Astrocyte of the cerebellum (primary cell): ENCODE measurements at regions not wholly inside any gene's neighbourhood (a gene's known extent, or its start where the extent isn't known, plus 50 kb on each side); places are given as distances from the start of the nearest gene placed in this dataset.

Source experiments
- DNase-seq: peaks from one replicate; pipeline ENCODE4 v3.0.0-alpha.2; 2011; ENCODE audit warnings: low read depth
- H3K4me3 ChIP-seq: 2 replicates; pipeline ENCODE4 v1.5.1; 2011; ENCODE audit warnings: mild to moderate bottlenecking, low read depth, low read length, moderate library complexity
- in situ Hi-C: cut with HindIII; loops from 2 replicates; pipeline ENCODE4 v1.10.0; 2017; ENCODE audit warnings: low sequenced_read_pairs
- TF ChIP-seq, protein P1 (sequence below): IDR thresholded peaks from 2 replicates; pipeline ENCODE4 v1.5.1; 2012; ENCODE audit warnings: low read length, low read depth, moderate library complexity, mild to moderate bottlenecking; ENCODE audit errors: missing control alignments

DNA sequence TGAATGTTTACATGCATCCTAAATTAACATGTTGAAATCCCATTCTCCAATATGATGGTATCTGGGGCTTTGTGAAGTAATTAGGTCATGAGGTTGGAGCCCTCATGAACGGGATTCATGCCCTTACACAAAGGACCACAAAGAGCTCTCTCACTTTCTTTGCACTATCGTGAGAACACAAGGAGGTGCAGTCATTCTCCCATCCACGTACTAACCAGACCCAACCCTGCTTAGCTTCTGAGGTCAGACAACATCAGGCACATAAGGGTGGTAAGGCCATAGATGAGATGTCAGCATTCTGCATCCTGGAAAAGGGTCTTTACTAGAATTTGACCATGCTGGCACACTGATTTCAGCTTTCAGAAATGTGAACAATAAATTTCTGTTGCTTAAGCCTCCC, 1211.9 kb upstream of the MIR17HG start:
- TF ChIP-seq, protein P1, sequence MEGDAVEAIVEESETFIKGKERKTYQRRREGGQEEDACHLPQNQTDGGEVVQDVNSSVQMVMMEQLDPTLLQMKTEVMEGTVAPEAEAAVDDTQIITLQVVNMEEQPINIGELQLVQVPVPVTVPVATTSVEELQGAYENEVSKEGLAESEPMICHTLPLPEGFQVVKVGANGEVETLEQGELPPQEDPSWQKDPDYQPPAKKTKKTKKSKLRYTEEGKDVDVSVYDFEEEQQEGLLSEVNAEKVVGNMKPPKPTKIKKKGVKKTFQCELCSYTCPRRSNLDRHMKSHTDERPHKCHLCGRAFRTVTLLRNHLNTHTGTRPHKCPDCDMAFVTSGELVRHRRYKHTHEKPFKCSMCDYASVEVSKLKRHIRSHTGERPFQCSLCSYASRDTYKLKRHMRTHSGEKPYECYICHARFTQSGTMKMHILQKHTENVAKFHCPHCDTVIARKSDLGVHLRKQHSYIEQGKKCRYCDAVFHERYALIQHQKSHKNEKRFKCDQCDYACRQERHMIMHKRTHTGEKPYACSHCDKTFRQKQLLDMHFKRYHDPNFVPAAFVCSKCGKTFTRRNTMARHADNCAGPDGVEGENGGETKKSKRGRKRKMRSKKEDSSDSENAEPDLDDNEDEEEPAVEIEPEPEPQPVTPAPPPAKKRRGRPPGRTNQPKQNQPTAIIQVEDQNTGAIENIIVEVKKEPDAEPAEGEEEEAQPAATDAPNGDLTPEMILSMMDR: no peak
- no peak for DNase-seq
- in situ Hi-C loops: no loop called here
- H3K4me3 ChIP-seq: no peak overlapping the region

DNA sequence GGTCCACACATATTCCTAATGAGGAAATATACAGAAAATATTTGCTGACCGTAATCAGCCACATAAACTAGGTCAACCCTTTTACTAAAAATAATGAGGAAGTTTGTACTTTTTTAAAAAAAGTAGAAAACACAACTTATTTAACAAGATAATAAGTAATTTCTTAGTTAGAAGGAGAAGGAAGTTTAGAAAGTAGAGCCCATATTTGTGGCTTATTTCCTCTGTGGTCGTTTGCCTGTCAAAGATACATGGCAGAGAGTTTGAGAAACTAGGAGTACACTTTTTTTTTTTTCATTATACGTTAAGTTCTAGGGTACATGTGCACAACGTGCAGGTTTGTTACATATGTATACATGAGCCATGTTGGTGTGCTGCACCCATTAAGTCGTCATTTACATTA, 1205.2 kb upstream of the MIR17HG start:
- H3K4me3 ChIP-seq: no peak overlapping the region
- DNase-seq: no peak
- TF ChIP-seq, protein P1: no peak
- in situ Hi-C loops: no loop called here

DNA sequence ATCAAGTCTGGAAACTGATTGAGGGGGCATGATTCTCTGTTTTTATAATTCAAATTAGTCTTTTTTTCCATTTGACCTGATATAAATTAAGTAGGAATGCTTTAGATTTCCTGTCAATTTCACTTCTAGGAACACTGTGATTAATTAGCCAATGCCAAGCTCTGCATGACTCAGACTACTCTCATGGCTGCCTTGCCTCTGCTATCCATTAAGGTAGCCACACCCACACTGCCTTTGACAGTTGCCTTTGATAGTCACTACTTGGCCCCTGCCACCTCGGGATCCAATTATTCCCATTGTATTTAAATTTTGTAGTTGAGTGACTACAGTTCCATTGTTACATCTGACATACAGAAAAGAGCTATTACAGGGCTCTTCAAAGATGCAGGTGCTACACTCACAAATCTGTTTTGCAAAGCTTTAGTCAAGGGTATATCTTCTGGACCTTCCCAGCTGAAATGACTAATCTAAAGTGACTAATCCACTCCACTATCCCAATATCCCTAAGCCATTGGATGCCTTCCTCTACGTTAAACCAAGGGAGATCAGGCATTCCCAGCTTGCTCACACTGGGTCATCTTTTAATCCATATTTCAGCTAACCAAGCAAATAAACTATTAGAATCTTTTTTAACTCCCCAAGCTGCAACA, 1193.1 kb upstream of the MIR17HG start:
- no peak overlapping the region for H3K4me3 ChIP-seq
- TF ChIP-seq, protein P1: no peak
- DNase-seq: no peak
- in situ Hi-C loops: no loop called here

DNA sequence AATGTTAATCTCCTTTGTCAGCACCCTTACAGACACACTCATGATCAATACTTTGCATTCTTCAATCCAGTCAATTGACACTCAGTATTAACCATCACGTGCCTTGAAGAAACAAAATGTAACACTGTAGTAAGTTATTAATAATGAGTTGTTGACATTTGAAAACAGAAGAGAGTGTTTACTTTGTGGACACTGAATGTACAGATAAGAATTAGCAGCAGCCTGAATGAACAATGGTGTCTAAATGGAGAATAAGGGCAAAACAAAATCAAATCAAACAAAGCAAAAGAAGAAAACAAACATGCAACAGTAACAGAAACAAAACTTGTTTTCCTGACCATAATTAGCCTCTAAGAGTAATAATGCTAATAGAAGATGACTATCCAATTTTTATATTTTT, 1191.1 kb upstream of the MIR17HG start:
- in situ Hi-C loops: no loop called here
- TF ChIP-seq, protein P1: no peak
- DNase-seq: no peak
- no peak overlapping the region for H3K4me3 ChIP-seq

DNA sequence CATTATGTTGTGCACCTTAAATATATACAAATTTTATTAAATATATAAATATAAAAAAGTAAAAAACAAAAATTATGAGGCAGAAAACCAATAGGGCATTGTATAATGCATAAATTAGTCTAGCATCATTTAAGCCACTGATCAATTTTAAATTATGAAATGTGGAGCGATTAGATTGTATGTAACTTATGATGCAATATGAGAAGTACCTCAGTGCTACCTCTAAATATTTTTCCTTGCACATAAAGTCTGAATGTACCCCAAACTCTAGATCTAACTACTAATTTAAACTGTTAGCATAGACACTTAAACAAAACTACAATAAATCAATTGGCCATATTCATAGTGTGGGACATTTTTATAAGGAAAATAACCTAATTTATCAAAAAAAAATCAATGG, 1178.5 kb upstream of the MIR17HG start:
- no peak overlapping the region for H3K4me3 ChIP-seq
- no peak for DNase-seq
- in situ Hi-C loops: no loop called here
- TF ChIP-seq, protein P1: no peak

DNA sequence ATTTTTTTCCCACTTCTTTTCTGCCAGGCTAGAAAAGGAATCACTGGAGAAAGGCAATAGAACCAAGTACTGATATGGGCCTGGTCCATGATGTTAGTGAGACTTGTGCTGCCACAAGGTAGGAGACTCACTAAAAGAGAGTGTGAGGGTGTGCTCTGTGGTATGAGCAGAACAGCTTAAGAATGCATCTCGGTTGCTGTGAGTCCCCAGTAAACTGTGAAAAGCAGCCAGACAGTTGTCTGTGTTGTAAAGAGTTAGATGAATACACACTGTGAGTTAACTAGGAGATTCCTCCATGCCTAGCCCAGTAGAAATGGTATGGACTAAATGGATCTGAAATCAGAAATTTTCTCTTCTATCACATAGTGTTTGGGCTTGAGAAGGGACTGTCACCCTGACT, 1177.3 kb upstream of the MIR17HG start:
- TF ChIP-seq, protein P1: no peak
- in situ Hi-C loops: no loop called here
- no peak for DNase-seq
- no peak overlapping the region for H3K4me3 ChIP-seq
